HG03060 (cell line): ENCODE measurements at regions not wholly inside any gene's neighbourhood (a gene's known extent, or its start where the extent isn't known, plus 50 kb on each side); places are given as distances from the start of the nearest gene placed in this dataset.
"Not testable (repeated sequence)": the region's sequence is repeated elsewhere in the genome, so short reads cannot be mapped to it uniquely, and the experiment has no call there.

Source experiments
- ATAC-seq: cut with Tn5 transposase; IDR thresholded peaks from one replicate; pipeline ENCODE4 v1.9.1; 2021; ENCODE audit warnings: low read depth, moderate number of reproducible peaks; ENCODE audit not compliant: unreplicated experiment

- no peak for ATAC-seq
Observed at GRCh38 chr17:33927732-33928133, 327.4 kb upstream of the CCL2 start.

GRCh38 chr17:33929181-33929724 lies 325.8 kb upstream of the CCL2 start:
- ATAC-seq: no peak

GRCh38 chr17:33931148-33931814 lies 323.8 kb upstream of the CCL2 start:
- not testable (repeated sequence) for ATAC-seq

GRCh38 chr17:33932996-33933395 lies 322.1 kb upstream of the CCL2 start:
- ATAC-seq: no peak

- ATAC-seq: no peak
Observed at GRCh38 chr17:33933576-33933975, 321.5 kb upstream of the CCL2 start.

- no peak for ATAC-seq
Observed at GRCh38 chr17:33934696-33935095, 320.4 kb upstream of the CCL2 start.

GRCh38 chr17:33935822-33936221 lies 319.3 kb upstream of the CCL2 start:
- no peak for ATAC-seq

- ATAC-seq: no peak
Observed at GRCh38 chr17:33936764-33937163, 318.3 kb upstream of the CCL2 start.

GRCh38 chr17:33939959-33940358 lies 315.1 kb upstream of the CCL2 start:
- ATAC-seq: no peak

GRCh38 chr17:33940769-33941370 lies 314.2 kb upstream of the CCL2 start:
- no peak for ATAC-seq

- no peak for ATAC-seq
Observed at GRCh38 chr17:33941744-33942143, 313.3 kb upstream of the CCL2 start.

GRCh38 chr17:33942414-33942813 lies 312.7 kb upstream of the CCL2 start:
- no peak for ATAC-seq

GRCh38 chr17:33944412-33944811 lies 310.7 kb upstream of the CCL2 start:
- no peak for ATAC-seq

- no peak for ATAC-seq
Observed at GRCh38 chr17:33944826-33945225, 310.3 kb upstream of the CCL2 start.

GRCh38 chr17:33945646-33946546 lies 309.2 kb upstream of the CCL2 start:
- no peak for ATAC-seq

GRCh38 chr17:33947762-33948161 lies 307.3 kb upstream of the CCL2 start:
- no peak for ATAC-seq

GRCh38 chr17:33948309-33948708 lies 306.8 kb upstream of the CCL2 start:
- no peak for ATAC-seq

GRCh38 chr17:33949100-33949499 lies 306.0 kb upstream of the CCL2 start:
- no peak for ATAC-seq

- ATAC-seq: no peak
Observed at GRCh38 chr17:33950061-33950460, 305.0 kb upstream of the CCL2 start.

GRCh38 chr17:33952425-33952824 lies 302.7 kb upstream of the CCL2 start:
- no peak for ATAC-seq

GRCh38 chr17:33954597-33954996 lies 300.5 kb upstream of the CCL2 start:
- no peak for ATAC-seq
